ENCODE measurements at regions not wholly inside any gene's neighbourhood (a gene's known extent, or its start where the extent isn't known, plus 50 kb on each side); places are given as distances from the start of the nearest gene placed in this dataset.

- no peak for TF ChIP-seq PHF8 (conservative IDR thresholded peaks at IDR 0.05; ENCODE audit: low read depth, low read length)
- TF ChIP-seq RBBP5 (IDR thresholded peaks at IDR 0.05; ENCODE audit: borderline replicate concordance, low read depth, low read length): no peak
- no peak for TF ChIP-seq SP1 (IDR thresholded peaks at IDR 0.05; ENCODE audit: low read depth, low read length)
- TF ChIP-seq CBX8 (IDR thresholded peaks at IDR 0.05; ENCODE audit: borderline replicate concordance, low read depth, low read length): no peak
- no peak for TF ChIP-seq SUZ12 (IDR thresholded peaks at IDR 0.05; ENCODE audit: low read length)
- no peak for TF ChIP-seq MAX (IDR thresholded peaks at IDR 0.05)
Measured at GRCh38 chr1:101392552-101392951, 155.7 kb downstream of the S1PR1 start (continued).
